Immature natural killer cell (primary cell): ENCODE measurements at regions not wholly inside any gene's neighbourhood (a gene's known extent, or its start where the extent isn't known, plus 50 kb on each side); places are given as distances from the start of the nearest gene placed in this dataset.

Experiments
- DNase-seq, 3 donors: peaks; one replicate each; pipeline ENCODE4 v3.0.0; 2022; ENCODE audit warnings: mixed read lengths in 1 of 3
- H3K27ac Mint-ChIP-seq, 6 donors: one replicate each; pipeline ENCODE4 v1.8.0; 2020; ENCODE audit warnings: mixed read lengths in 6 of 6, mild to moderate bottlenecking in 5 of 6, inconsistent platforms in 4 of 6, moderate library complexity in 3 of 6
- H3K27me3 Mint-ChIP-seq, 3 donors: one replicate each; pipeline ENCODE4 v1.8.0; 2020 to 2021; ENCODE audit warnings: low read depth in 3 of 3, mild to moderate bottlenecking in 3 of 3, mixed read lengths in 3 of 3, moderate library complexity in 3 of 3, inconsistent platforms in 1 of 3
- H3K36me3 Mint-ChIP-seq, 3 donors: one replicate each; pipeline ENCODE4 v1.8.0; 2020; ENCODE audit warnings: mixed read lengths in 3 of 3, inconsistent platforms in 2 of 3, mild to moderate bottlenecking in 2 of 3
- H3K4me1 Mint-ChIP-seq, 2 donors: one replicate each; pipeline ENCODE4 v1.8.0; 2020; ENCODE audit warnings: inconsistent platforms in 2 of 2, mild to moderate bottlenecking in 2 of 2, mixed read lengths in 2 of 2, moderate library complexity in 1 of 2
- H3K4me3 Mint-ChIP-seq, 5 donors: one replicate each; pipeline ENCODE4 v1.8.0; 2020; ENCODE audit warnings: mild to moderate bottlenecking in 5 of 5, mixed read lengths in 5 of 5, inconsistent platforms in 3 of 5, moderate library complexity in 3 of 5
- H3K9me3 Mint-ChIP-seq, 6 donors: one replicate each; pipeline ENCODE4 v1.8.0; 2020; ENCODE audit warnings: mild to moderate bottlenecking in 6 of 6, mixed read lengths in 6 of 6, inconsistent platforms in 4 of 6, moderate library complexity in 3 of 6

- Mint-ChIP-seq H3K9me3 (no peaks in the 10 kb centered on the region), H3K27me3 (peaks cover 0 to 5% (median 4%) of the 10 kb centered on the region in 3 donors), H3K27ac (no peak overlapping the region), H3K4me3 (no peak overlapping the region), H3K36me3 (no peaks in the 10 kb centered on the region), H3K4me1 (peaks cover 0 to 7% of the 10 kb centered on the region in 2 donors)
- no peak for DNase-seq
These were observed 64.7 kb downstream of the SNRPE start for GRCh38 chr1:203926025-203926540.

- Mint-ChIP-seq H3K36me3 (no peaks in the 10 kb centered on the region), H3K9me3 (no peaks in the 10 kb centered on the region), H3K27me3 (peaks cover 0 to 8% (median 4%) of the 10 kb centered on the region in 3 donors), H3K4me1 (peaks cover 0 to 7% of the 10 kb centered on the region in 2 donors), H3K27ac (no peak overlapping the region), H3K4me3 (no peak overlapping the region)
- DNase-seq, result no peak
These were observed 68.4 kb downstream of the SNRPE start for GRCh38 chr1:203929741-203930309.

GRCh38 chr1:203930342-203930741 lies 68.9 kb downstream of the SNRPE start:
- peaks cover 0 to 7% of the 10 kb centered on the region in 2 donors for H3K4me1 Mint-ChIP-seq
- no peaks in the 10 kb centered on the region for H3K36me3 Mint-ChIP-seq
- H3K4me3 Mint-ChIP-seq, result no peak overlapping the region
- no peak overlapping the region for H3K27ac Mint-ChIP-seq
- no peak for DNase-seq
- H3K9me3 Mint-ChIP-seq, result no peaks in the 10 kb centered on the region
- peaks cover 0 to 8% (median 4%) of the 10 kb centered on the region in 3 donors for H3K27me3 Mint-ChIP-seq

- Mint-ChIP-seq H3K27me3 (peaks cover 2 to 8% (median 4%) of the 10 kb centered on the region in 3 donors), H3K36me3 (no peaks in the 10 kb centered on the region), H3K4me3 (no peak overlapping the region), H3K9me3 (no peaks in the 10 kb centered on the region), H3K4me1 (peaks cover 0 to 7% of the 10 kb centered on the region in 2 donors), H3K27ac (no peak overlapping the region)
- DNase-seq, result no peak
These were observed 70.6 kb downstream of the SNRPE start for GRCh38 chr1:203931953-203932352.

- H3K4me1 Mint-ChIP-seq, result peaks cover 0 to 7% of the 10 kb centered on the region in 2 donors
- H3K36me3 Mint-ChIP-seq, result no peaks in the 10 kb centered on the region
- no peak overlapping the region for H3K4me3 Mint-ChIP-seq
- no peak for DNase-seq
- no peak overlapping the region for H3K27ac Mint-ChIP-seq
- no peaks in the 10 kb centered on the region for H3K9me3 Mint-ChIP-seq
- peaks cover 2 to 8% (median 4%) of the 10 kb centered on the region in 3 donors for H3K27me3 Mint-ChIP-seq
These were observed 71.2 kb downstream of the SNRPE start for GRCh38 chr1:203932556-203932955.

GRCh38 chr1:203934027-203934426 lies 72.6 kb downstream of the SNRPE start:
- Mint-ChIP-seq H3K4me3 (no peak overlapping the region), H3K9me3 (no peaks in the 10 kb centered on the region), H3K27ac (no peak overlapping the region), H3K4me1 (peaks cover 0 to 5% of the 10 kb centered on the region in 2 donors), H3K27me3 (peaks cover 2 to 10% (median 4%) of the 10 kb centered on the region in 3 donors), H3K36me3 (no peaks in the 10 kb centered on the region)
- DNase-seq, result no peak

- H3K27ac Mint-ChIP-seq, result no peak overlapping the region
- H3K36me3 Mint-ChIP-seq, result no peaks in the 10 kb centered on the region
- DNase-seq, result no peak
These were observed 73.3 kb downstream of the SNRPE start for GRCh38 chr1:203934651-203935050.

GRCh38 chr1:203935321-203935720 lies 73.9 kb downstream of the SNRPE start:
- Mint-ChIP-seq H3K36me3 (no peaks in the 10 kb centered on the region), H3K27me3 (peaks cover 2 to 7% (median 4%) of the 10 kb centered on the region in 3 donors), H3K4me1 (no peaks in the 10 kb centered on the region), H3K4me3 (no peak overlapping the region), H3K27ac (no peak overlapping the region), H3K9me3 (no peaks in the 10 kb centered on the region)
- DNase-seq, result no peak

More at GRCh38 chr1:203934651-203935050, 73.3 kb downstream of the SNRPE start:
- Mint-ChIP-seq H3K27me3 (peaks cover 2 to 7% (median 4%) of the 10 kb centered on the region in 3 donors), H3K4me3 (no peak overlapping the region), H3K9me3 (no peaks in the 10 kb centered on the region), H3K4me1 (peaks cover 0 to 3% of the 10 kb centered on the region in 2 donors)

GRCh38 chr1:203937678-203938330 lies 76.4 kb downstream of the SNRPE start:
- no peaks in the 10 kb centered on the region for H3K9me3 Mint-ChIP-seq
- DNase-seq, result no peak
- H3K4me3 Mint-ChIP-seq, result no peak overlapping the region
- H3K36me3 Mint-ChIP-seq, result no peaks in the 10 kb centered on the region
- H3K27me3 Mint-ChIP-seq, result peaks cover 0 to 6% (median 2%) of the 10 kb centered on the region in 3 donors
- H3K27ac Mint-ChIP-seq, result no peak overlapping the region
- H3K4me1 Mint-ChIP-seq, result no peaks in the 10 kb centered on the region

GRCh38 chr1:203944651-203945404 lies 83.4 kb downstream of the SNRPE start:
- Mint-ChIP-seq H3K27me3 (peaks cover 0 to 2% (median 0%) of the 10 kb centered on the region in 3 donors), H3K36me3 (no peaks in the 10 kb centered on the region), H3K4me1 (no peaks in the 10 kb centered on the region), H3K27ac (no peak overlapping the region), H3K4me3 (no peak overlapping the region), H3K9me3 (no peaks in the 10 kb centered on the region)
- no peak for DNase-seq

- H3K4me3 Mint-ChIP-seq, result no peak overlapping the region
- no peak for DNase-seq
- H3K27ac Mint-ChIP-seq, result no peak overlapping the region
- H3K27me3 Mint-ChIP-seq, result peaks cover 3 to 16% (median 12%) of the 10 kb centered on the region in 3 donors
- H3K4me1 Mint-ChIP-seq, result no peaks in the 10 kb centered on the region
- peaks cover 2 to 13% (median 12%) of the 10 kb centered on the region in 6 donors for H3K9me3 Mint-ChIP-seq
- H3K36me3 Mint-ChIP-seq, result peaks cover 3 to 8% (median 6%) of the 10 kb centered on the region in 3 donors
These were observed 92.9 kb downstream of the SNRPE start for GRCh38 chr1:203954293-203954692.

- Mint-ChIP-seq H3K4me1 (no peaks in the 10 kb centered on the region), H3K4me3 (no peak overlapping the region), H3K27ac (no peak overlapping the region), H3K9me3 (peaks cover 2 to 13% (median 12%) of the 10 kb centered on the region in 6 donors), H3K36me3 (peaks cover 4 to 8% (median 6%) of the 10 kb centered on the region in 3 donors), H3K27me3 (peaks cover 3 to 18% (median 12%) of the 10 kb centered on the region in 3 donors)
- no peak for DNase-seq
These were observed 93.6 kb downstream of the SNRPE start for GRCh38 chr1:203954788-203955552.

GRCh38 chr1:203968761-203969160 lies 104.2 kb upstream of the SOX13 start:
- peaks cover 0 to 7% (median 0%) of the 10 kb centered on the region in 3 donors for H3K27me3 Mint-ChIP-seq

More at GRCh38 chr1:203968761-203969160, 104.2 kb upstream of the SOX13 start:
- Mint-ChIP-seq H3K4me3 (no peak overlapping the region), H3K27ac (no peak overlapping the region), H3K4me1 (no peaks in the 10 kb centered on the region), H3K36me3 (no peaks in the 10 kb centered on the region), H3K9me3 (peaks cover 0 to 9% (median 0%) of the 10 kb centered on the region in 6 donors)
- no peak for DNase-seq
